ENCODE measurements at regions not wholly inside any gene's neighbourhood (a gene's known extent, or its start where the extent isn't known, plus 50 kb on each side); places are given as distances from the start of the nearest gene placed in this dataset.

GRCh38 chr4:182093935-182094334 lies 149.3 kb upstream of the TENM3 start:
- TF ChIP-seq POLR2A (IDR thresholded peaks at IDR 0.05; ENCODE audit: low read depth, low read length), result no peak
- no peak for DNase-seq (ENCODE audit: insufficient read length, low spot score)

GRCh38 chr4:182101618-182102017 lies 141.6 kb upstream of the TENM3 start:
- FAIRE-seq (no peak), DNase-seq (ENCODE audit: insufficient read length, low spot score) (no peak)
- TF ChIP-seq POLR2A (IDR thresholded peaks at IDR 0.05; ENCODE audit: low read depth, low read length), result no peak

More at GRCh38 chr4:182093935-182094334, 149.3 kb upstream of the TENM3 start:
- no peak for FAIRE-seq

GRCh38 chr4:182102576-182102975 lies 140.6 kb upstream of the TENM3 start:
- FAIRE-seq, result no peak
- DNase-seq (ENCODE audit: insufficient read length, low spot score), result no peak
- no peak for TF ChIP-seq POLR2A (IDR thresholded peaks at IDR 0.05; ENCODE audit: low read depth, low read length)

GRCh38 chr4:182103614-182104319 lies 139.4 kb upstream of the TENM3 start:
- TF ChIP-seq POLR2A (IDR thresholded peaks at IDR 0.05; ENCODE audit: low read depth, low read length), result no peak
- DNase-seq (ENCODE audit: insufficient read length, low spot score) (no peak), FAIRE-seq (no peak)

GRCh38 chr4:182105416-182105815 lies 137.8 kb upstream of the TENM3 start:
- no peak for FAIRE-seq
- TF ChIP-seq POLR2A (IDR thresholded peaks at IDR 0.05; ENCODE audit: low read depth, low read length), result no peak
- no peak for DNase-seq (ENCODE audit: insufficient read length, low spot score)

DNA sequence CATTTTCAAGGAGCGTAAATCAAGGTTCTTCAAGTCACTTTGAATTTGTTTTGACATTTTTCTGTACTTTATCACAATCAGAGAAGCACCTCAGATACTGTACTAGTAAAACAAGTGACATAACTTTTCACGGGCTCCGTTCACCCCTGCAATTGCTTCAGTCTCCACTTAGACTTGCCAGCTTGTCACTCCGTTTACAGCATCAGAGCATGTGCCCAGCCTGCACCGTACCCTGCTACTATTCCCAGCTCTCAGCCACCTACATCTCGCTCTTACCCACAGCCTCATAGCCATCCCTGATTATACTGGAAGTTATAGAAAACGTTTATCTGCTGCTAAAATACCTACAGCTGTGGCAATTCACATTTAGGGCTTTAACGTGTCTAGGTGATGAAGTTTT lies 135.3 kb upstream of the TENM3 start:
- FAIRE-seq, result no peak
- no peak for DNase-seq (ENCODE audit: insufficient read length, low spot score)
- TF ChIP-seq POLR2A (IDR thresholded peaks at IDR 0.05; ENCODE audit: low read depth, low read length), result no peak

DNA sequence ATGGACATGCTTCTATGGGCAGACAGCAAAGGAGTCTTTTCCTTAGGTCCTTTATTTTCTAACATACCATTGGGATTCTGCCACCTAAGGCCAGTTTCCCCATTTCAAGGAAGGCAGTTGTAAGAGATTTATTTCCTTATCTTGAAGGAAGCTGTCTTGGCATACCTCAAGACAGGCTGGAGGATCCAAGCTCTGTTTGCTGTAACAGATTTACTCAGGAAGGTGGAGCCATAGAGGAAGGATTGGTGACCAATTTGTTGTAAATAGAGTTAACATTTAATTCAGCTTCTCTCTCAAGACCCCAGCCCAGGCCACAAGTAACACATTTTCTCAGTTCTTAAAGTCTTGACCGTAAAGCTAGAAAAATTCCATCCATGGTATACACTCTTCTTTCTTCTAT lies 131.6 kb upstream of the TENM3 start:
- TF ChIP-seq POLR2A (IDR thresholded peaks at IDR 0.05; ENCODE audit: low read depth, low read length), result no peak
- FAIRE-seq, result no peak

GRCh38 chr4:182113779-182114178 lies 129.4 kb upstream of the TENM3 start:
- no peak for TF ChIP-seq POLR2A (IDR thresholded peaks at IDR 0.05; ENCODE audit: low read depth, low read length)
- DNase-seq (ENCODE audit: insufficient read length, low spot score) (no peak), FAIRE-seq (no peak)

More for the DNA sequence above, 131.6 kb upstream of the TENM3 start:
- DNase-seq (ENCODE audit: insufficient read length, low spot score), result no peak

- DNase-seq (ENCODE audit: insufficient read length, low spot score) (no peak), FAIRE-seq (no peak)
- no peak for TF ChIP-seq POLR2A (IDR thresholded peaks at IDR 0.05; ENCODE audit: low read depth, low read length)
Observed at GRCh38 chr4:182124359-182124758, 118.8 kb upstream of the TENM3 start.

DNA sequence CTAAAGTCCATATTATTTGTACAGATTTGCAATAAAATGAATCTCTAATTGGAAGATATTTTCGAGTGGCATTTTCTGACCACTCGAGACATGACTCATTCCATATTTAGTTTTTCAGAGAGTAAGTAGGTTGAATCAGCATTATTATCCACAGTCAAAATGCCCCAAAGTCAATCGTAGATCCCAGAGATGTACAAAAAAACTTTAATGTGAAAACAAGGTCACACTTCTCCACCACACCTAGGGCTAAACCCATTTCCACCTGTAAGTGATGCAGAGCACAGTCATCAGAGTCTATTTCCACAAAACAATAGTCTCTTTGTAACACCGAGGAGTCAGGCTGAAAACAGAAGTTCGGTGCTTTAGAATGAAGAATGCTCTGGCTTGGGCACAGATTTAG lies 117.1 kb upstream of the TENM3 start:
- no peak for TF ChIP-seq POLR2A (IDR thresholded peaks at IDR 0.05; ENCODE audit: low read depth, low read length)
- no peak for DNase-seq (ENCODE audit: insufficient read length, low spot score)
- peak; percentile 67 for FAIRE-seq

GRCh38 chr4:182126603-182127002 lies 116.6 kb upstream of the TENM3 start:
- FAIRE-seq, result no peak
- TF ChIP-seq POLR2A (IDR thresholded peaks at IDR 0.05; ENCODE audit: low read depth, low read length), result no peak
- no peak for DNase-seq (ENCODE audit: insufficient read length, low spot score)

DNA sequence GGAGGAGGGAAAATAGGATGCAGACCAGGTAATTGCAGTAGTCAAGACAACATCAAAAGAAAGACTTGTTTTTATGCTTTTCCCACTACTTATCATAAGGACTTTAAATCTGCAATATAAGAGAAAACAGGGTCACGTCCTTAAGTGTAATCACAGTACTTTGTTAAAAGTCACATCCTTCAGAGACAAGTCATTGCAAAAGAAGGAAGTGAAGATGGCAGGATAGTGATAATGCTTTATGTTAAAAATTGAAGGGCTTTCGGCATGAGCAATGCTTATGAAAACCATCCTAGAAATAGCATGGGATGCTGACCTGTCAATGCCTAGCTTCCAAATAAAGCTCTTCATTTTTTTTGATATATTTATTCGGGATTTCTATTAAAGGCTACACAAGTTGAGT lies 110.2 kb upstream of the TENM3 start:
- DNase-seq (ENCODE audit: insufficient read length, low spot score) (no peak), FAIRE-seq (no peak)
- TF ChIP-seq POLR2A (IDR thresholded peaks at IDR 0.05; ENCODE audit: low read depth, low read length), result no peak

DNA sequence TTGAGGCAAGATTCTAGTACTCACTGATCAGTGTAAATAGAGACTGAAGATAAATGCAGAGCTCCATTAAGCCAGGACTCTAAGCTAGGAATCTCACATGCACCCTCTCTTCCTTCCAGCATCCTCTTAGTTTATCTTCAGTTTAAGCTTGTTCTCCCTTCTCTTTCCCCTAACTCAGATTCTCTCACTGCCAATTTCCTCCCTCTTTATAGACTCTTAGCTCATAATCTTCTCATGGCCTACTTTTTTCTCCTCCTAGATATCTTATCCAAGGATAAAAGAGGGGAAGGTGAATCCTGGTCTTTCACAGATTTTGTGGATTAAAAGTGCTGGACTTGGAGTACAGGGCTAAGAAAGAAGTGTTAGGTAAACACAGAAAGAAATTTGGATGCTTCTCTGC lies 108.9 kb upstream of the TENM3 start:
- FAIRE-seq, result no peak
- TF ChIP-seq POLR2A (IDR thresholded peaks at IDR 0.05; ENCODE audit: low read depth, low read length), result no peak

DNA sequence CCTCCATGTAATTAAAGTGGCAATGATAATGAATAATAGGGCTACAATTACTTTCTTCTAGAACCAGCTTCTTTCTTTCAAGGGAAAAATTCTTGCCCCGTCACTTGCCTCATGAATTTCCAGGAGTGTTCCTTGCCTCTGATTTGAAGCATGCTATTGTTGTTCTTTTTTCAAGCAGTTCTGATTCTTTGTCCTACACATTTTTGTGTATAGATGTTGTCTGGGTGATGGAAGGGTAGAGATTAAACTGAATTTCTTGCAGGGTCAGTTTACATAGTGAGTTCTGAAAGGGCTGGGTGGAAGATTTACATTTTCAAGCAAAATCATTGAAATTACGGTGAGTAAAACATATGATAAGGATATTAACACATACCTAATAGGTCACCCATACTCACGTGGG lies 107.0 kb upstream of the TENM3 start:
- FAIRE-seq (no peak), DNase-seq (ENCODE audit: insufficient read length, low spot score) (no peak)
- no peak for TF ChIP-seq POLR2A (IDR thresholded peaks at IDR 0.05; ENCODE audit: low read depth, low read length)

More for the DNA sequence above, 108.9 kb upstream of the TENM3 start:
- no peak for DNase-seq (ENCODE audit: insufficient read length, low spot score)

DNA sequence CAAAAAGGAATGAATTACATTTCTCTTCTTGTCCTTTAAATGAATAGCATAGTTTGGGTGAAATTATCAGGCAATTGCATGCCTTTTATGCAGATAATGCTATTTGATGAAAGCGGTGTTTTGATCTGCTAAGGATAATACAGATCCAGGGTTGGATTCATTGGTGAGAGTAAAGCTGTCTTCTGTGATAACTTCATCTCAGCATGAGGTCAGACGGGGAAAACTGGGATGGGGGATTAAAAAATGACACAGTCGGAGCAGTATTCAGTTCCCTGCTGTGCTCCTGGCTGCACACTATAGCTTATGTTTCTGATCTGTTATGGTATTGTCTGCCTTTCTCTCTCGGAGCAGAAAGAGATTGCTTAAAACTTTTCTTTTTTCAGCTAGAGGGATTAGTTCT lies 105.9 kb upstream of the TENM3 start:
- FAIRE-seq (no peak), DNase-seq (ENCODE audit: insufficient read length, low spot score) (no peak)
- no peak for TF ChIP-seq POLR2A (IDR thresholded peaks at IDR 0.05; ENCODE audit: low read depth, low read length)

GRCh38 chr4:182139491-182139890 lies 103.7 kb upstream of the TENM3 start:
- TF ChIP-seq POLR2A (IDR thresholded peaks at IDR 0.05; ENCODE audit: low read depth, low read length), result no peak
- DNase-seq (ENCODE audit: insufficient read length, low spot score), result no peak
- no peak for FAIRE-seq
